ENCODE measurements at regions not wholly inside any gene's neighbourhood (a gene's known extent, or its start where the extent isn't known, plus 50 kb on each side); places are given as distances from the start of the nearest gene placed in this dataset.
"Not testable (repeated sequence)": the region's sequence is repeated elsewhere in the genome, so short reads cannot be mapped to it uniquely, and the experiment has no call there.

DNA sequence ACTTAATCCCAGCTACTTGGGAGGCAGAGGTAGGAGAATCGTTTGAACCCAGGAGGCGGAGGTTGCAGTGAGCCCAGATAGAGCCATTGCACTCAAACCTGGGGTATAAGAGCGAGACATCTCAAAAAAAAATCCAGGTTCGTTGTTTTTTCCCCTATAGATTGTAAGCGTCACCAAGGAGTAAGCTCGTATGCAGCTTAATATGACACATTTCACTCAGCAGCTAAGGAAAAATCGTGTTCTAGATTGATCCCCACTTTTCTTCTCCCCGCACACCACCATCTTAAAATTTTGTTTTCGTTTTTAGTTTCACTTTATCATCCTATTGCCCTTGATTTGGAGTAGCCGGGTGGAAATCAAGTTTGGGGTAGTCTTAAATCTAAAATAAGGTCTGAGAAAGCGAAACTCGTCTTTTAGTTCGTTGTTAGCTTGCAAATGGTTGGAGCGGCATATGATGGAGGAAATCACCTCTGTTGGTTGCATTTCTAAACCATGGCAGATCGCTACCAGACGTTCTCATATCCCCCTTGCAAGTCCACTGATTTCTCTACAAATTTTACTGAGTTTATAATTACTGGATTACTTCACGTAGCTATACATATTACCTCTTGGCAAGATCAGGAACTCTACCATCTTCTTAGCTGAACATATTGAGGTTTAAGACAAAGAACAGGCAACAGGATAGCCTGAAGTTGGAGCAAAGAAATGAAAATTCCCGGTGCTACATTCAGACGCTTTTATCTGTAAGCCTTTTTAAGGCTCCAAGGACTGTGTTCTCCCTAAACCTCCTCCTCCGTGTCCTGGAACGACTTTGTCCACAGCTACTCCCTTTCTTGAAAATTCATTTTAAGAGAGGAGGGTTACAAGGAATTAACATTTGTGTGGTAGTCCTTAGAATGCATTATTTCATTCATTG, 91.1 kb upstream of the BTN3A2 start:
- peak in 1 of 2 donors; percentile 37 for DNase-seq (ENCODE audit: low read depth in 2 of 2)
- TF ChIP-seq, protein P1, sequence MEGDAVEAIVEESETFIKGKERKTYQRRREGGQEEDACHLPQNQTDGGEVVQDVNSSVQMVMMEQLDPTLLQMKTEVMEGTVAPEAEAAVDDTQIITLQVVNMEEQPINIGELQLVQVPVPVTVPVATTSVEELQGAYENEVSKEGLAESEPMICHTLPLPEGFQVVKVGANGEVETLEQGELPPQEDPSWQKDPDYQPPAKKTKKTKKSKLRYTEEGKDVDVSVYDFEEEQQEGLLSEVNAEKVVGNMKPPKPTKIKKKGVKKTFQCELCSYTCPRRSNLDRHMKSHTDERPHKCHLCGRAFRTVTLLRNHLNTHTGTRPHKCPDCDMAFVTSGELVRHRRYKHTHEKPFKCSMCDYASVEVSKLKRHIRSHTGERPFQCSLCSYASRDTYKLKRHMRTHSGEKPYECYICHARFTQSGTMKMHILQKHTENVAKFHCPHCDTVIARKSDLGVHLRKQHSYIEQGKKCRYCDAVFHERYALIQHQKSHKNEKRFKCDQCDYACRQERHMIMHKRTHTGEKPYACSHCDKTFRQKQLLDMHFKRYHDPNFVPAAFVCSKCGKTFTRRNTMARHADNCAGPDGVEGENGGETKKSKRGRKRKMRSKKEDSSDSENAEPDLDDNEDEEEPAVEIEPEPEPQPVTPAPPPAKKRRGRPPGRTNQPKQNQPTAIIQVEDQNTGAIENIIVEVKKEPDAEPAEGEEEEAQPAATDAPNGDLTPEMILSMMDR (IDR thresholded peaks at IDR 0.05; ENCODE audit: low read depth, low read length), result no peak
- H3K4me3 ChIP-seq (replicated peaks in 1 of 2; ENCODE audit: low read depth in 2 of 2, low read length in 2 of 2), result peak overlapping the region; percentile 53 to 65

- H3K4me3 ChIP-seq (replicated peaks in 1 of 2; ENCODE audit: low read depth in 2 of 2, low read length in 2 of 2), result no peak overlapping the region
- DNase-seq (ENCODE audit: low read depth in 2 of 2), result no peak
- TF ChIP-seq, protein P1 (IDR thresholded peaks at IDR 0.05; ENCODE audit: low read depth, low read length), result no peak
These were observed 89.3 kb upstream of the BTN3A2 start for GRCh38 chr6:26275663-26276062.

- no peak overlapping the region for H3K4me3 ChIP-seq (replicated peaks in 1 of 2; ENCODE audit: low read depth in 2 of 2, low read length in 2 of 2)
- TF ChIP-seq, protein P1 (IDR thresholded peaks at IDR 0.05; ENCODE audit: low read depth, low read length), result no peak
- DNase-seq (ENCODE audit: low read depth in 2 of 2), result no peak
These were observed 88.0 kb upstream of the BTN3A2 start for GRCh38 chr6:26276841-26277648.

DNA sequence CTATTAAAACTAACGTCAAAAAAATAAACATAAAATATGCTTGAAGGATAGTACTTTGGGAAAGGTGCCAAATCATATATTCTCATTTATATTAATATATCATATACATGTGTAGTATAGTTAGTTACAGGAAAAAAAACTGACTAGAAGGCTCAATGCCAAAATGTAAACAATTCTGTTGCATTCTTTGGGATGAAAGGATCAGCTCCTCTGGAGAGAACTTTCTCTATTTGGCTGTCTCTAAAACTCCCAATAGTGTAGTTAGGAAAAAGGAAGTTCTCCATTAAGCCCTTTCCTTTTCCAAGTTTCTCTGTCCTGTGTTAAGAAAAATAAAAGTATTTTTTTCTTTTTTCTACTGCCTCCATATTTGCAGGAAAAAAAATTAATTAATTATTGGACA, 86.5 kb upstream of the BTN3A2 start:
- H3K4me3 ChIP-seq (replicated peaks in 1 of 2; ENCODE audit: low read depth in 2 of 2, low read length in 2 of 2), result no peak overlapping the region
- DNase-seq (ENCODE audit: low read depth in 2 of 2), result no peak
- TF ChIP-seq, protein P1 (IDR thresholded peaks at IDR 0.05; ENCODE audit: low read depth, low read length), result no peak

DNA sequence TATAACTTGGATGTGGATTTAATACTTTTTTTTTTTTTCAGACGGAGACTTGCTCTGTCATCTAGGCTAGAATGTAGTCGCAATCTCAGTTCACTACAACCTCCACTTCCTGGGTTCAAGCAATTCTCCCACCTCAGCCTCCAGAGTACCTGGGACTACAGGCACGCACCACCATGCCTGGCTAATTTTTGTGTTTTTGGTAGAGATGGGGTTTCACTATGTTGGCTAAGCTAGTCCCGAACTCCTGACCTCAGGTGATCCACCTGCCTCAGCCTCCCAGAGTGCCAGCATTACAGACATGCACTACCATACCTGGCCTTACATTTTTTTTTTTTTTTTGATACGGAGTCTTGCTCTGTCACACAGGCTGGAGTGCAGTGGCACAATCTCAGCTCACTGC, 85.6 kb upstream of the BTN3A2 start:
- H3K4me3 ChIP-seq (replicated peaks in 1 of 2; ENCODE audit: low read depth in 2 of 2, low read length in 2 of 2); DNase-seq (ENCODE audit: low read depth in 2 of 2): not testable (repeated sequence)

- no peak overlapping the region for H3K4me3 ChIP-seq (replicated peaks in 1 of 2; ENCODE audit: low read depth in 2 of 2, low read length in 2 of 2)
- peak in 1 of 2 donors; percentile 19 for DNase-seq (ENCODE audit: low read depth in 2 of 2)
- TF ChIP-seq, protein P1 (IDR thresholded peaks at IDR 0.05; ENCODE audit: low read depth, low read length), result no peak
These were observed 84.6 kb upstream of the BTN3A2 start for GRCh38 chr6:26280407-26280806.

DNA sequence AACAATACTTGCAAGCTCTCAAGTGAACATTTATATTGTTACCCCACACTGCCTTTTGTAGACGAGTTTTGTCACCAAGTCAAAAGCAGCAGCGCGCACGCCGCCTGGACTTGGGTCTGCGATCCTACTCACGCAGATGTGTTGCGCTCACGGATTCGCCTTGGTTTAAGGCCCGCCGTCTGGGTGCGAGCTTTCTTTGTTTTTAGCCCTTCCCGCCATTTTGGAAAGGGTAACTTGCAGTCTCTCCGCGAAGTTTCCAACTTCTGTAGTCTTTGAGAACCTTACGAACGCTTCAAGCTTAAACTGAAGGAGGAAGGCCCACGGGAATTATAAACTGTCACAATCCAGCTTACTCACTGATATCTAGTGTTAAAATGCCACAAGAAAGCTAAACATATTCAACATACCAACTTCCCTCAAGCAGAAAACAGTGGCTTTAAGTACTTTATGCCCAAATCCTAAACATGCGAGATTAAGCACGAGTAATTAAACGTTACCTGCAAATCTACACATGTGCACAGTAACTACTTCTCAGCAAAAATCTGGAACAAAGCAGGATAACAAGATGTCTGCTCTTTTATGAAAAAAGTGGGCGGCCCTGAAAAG, 80.4 kb upstream of the BTN3A2 start:
- TF ChIP-seq, protein P1 (IDR thresholded peaks at IDR 0.05; ENCODE audit: low read depth, low read length), result no peak
- peak overlapping the region; percentile 68 to 74 for H3K4me3 ChIP-seq (replicated peaks in 1 of 2; ENCODE audit: low read depth in 2 of 2, low read length in 2 of 2)
- DNase-seq (ENCODE audit: low read depth in 2 of 2), result peak; percentile 73 to 79

All from cardiac fibroblast (primary cell).